Vagina (tissue), 2 donors: ENCODE measurements at regions not wholly inside any gene's neighbourhood (a gene's known extent, or its start where the extent isn't known, plus 50 kb on each side); places are given as distances from the start of the nearest gene placed in this dataset.

Experiments
- DNase-seq, 2 donors: peaks; one replicate each; pipeline ENCODE4 v3.0.0-alpha.2; 2017; ENCODE audit errors: extremely low spot score in 2 of 2
- H3K27ac ChIP-seq: fragments of 200-600 bp; sonication (generic); one replicate; pipeline ENCODE4 v1.5.1; 2019
- H3K27me3 ChIP-seq: fragments of 200-600 bp; sonication (generic); one replicate; pipeline ENCODE4 v1.5.1; 2019
- H3K36me3 ChIP-seq, 2 donors: fragments of 200-600 bp; sonication (generic); one replicate each; pipeline ENCODE4 v1.5.1; 2017 to 2019
- H3K4me1 ChIP-seq: fragments of 200-600 bp; sonication (generic); one replicate; pipeline ENCODE4 v1.5.1; 2019
- H3K4me3 ChIP-seq, 2 donors: fragments of 200-600 bp; sonication (generic); 1 replicate in 1 of 2; 2 replicates in 1 of 2; pipeline ENCODE4 v1.5.1; 2016 to 2019
- H3K9me3 ChIP-seq: fragments of 200-600 bp; sonication (generic); one replicate; pipeline ENCODE4 v1.5.1; 2019
- CTCF ChIP-seq, 3 experiments: fragments of 450-650 bp in 2 of 3; fragments of 200-600 bp in 1 of 3; sonication (generic) in 1 of 3; IDR thresholded peaks; one replicate each; pipeline ENCODE4 v1.5.1; 2017 to 2019; ENCODE audit warnings: antibody characterized with exemption in 3 of 3, mild to moderate bottlenecking in 2 of 3, moderate library complexity in 2 of 3
- POLR2A ChIP-seq, 2 donors: fragments of 450-650 bp; IDR thresholded peaks; one replicate each; pipeline ENCODE4 v1.6.1; 2017; ENCODE audit warnings: antibody characterized with exemption in 2 of 2, mild to moderate bottlenecking in 2 of 2, moderate library complexity in 2 of 2
- POLR2AphosphoS5 ChIP-seq, 2 donors: sonication (generic); formaldehyde crosslinking; IDR thresholded peaks; one replicate each; pipeline ENCODE4 v1.9.0; 2017; ENCODE audit warnings: antibody characterized with exemption in 2 of 2, mild to moderate bottlenecking in 2 of 2, low read depth in 1 of 2; ENCODE audit not compliant: insufficient read depth in 1 of 2
- intact Hi-C: fragments of 100-400 bp; cut with DNase I; formaldehyde crosslinking; loops from one replicate; pipeline ENCODE4 v1.15.1; 2023

GRCh38 chr4:24145591-24145990 lies 255.7 kb upstream of the PPARGC1A start:
- TF ChIP-seq POLR2AphosphoS5 (IDR thresholded peaks at IDR 0.05; ENCODE audit: insufficient read depth in 1 of 2, low read depth in 1 of 2) = no peak
- TF ChIP-seq POLR2A (IDR thresholded peaks at IDR 0.05) = no peak
- TF ChIP-seq CTCF (IDR thresholded peaks at IDR 0.05) = no peak
- no peaks in the 10 kb centered on the region for H3K27me3 ChIP-seq
- no peaks in the 10 kb centered on the region for H3K36me3 ChIP-seq
- DNase-seq = no peak
- no peaks in the 10 kb centered on the region for H3K9me3 ChIP-seq
- no peak overlapping the region for H3K4me3 ChIP-seq
- intact Hi-C loops = loop anchor here (5.0 kb wide), 1 partner anchor 547 kb away; no protein-coding TSS in a partner anchor
- H3K4me1 ChIP-seq = no peaks in the 10 kb centered on the region
- H3K27ac ChIP-seq = no peak overlapping the region

GRCh38 chr4:24144381-24144780 lies 254.5 kb upstream of the PPARGC1A start:
- DNase-seq = no peak
- intact Hi-C loops = no loop called here
- Histone ChIP-seq H3K27ac (no peak overlapping the region), H3K9me3 (no peaks in the 10 kb centered on the region), H3K36me3 (no peaks in the 10 kb centered on the region), H3K27me3 (no peaks in the 10 kb centered on the region), H3K4me3 (no peak overlapping the region), H3K4me1 (no peaks in the 10 kb centered on the region)
- TF ChIP-seq CTCF (IDR thresholded peaks at IDR 0.05) = no peak

GRCh38 chr4:24143741-24144140 lies 253.9 kb upstream of the PPARGC1A start:
- Histone ChIP-seq H3K36me3 (no peaks in the 10 kb centered on the region), H3K4me3 (no peak overlapping the region), H3K27me3 (no peaks in the 10 kb centered on the region), H3K4me1 (no peaks in the 10 kb centered on the region), H3K9me3 (no peaks in the 10 kb centered on the region), H3K27ac (no peak overlapping the region)
- TF ChIP-seq POLR2AphosphoS5 (IDR thresholded peaks at IDR 0.05; ENCODE audit: insufficient read depth in 1 of 2, low read depth in 1 of 2) (no peak), CTCF (IDR thresholded peaks at IDR 0.05) (no peak), POLR2A (IDR thresholded peaks at IDR 0.05) (no peak)
- no peak for DNase-seq
- intact Hi-C loops = no loop called here

GRCh38 chr4:24141836-24142235 lies 252.0 kb upstream of the PPARGC1A start:
- H3K4me3 ChIP-seq = no peak overlapping the region
- intact Hi-C loops = no loop called here
- TF ChIP-seq POLR2A (IDR thresholded peaks at IDR 0.05) = no peak
- TF ChIP-seq CTCF (IDR thresholded peaks at IDR 0.05) = no peak
- no peak for TF ChIP-seq POLR2AphosphoS5 (IDR thresholded peaks at IDR 0.05; ENCODE audit: insufficient read depth in 1 of 2, low read depth in 1 of 2)
- no peaks in the 10 kb centered on the region for H3K9me3 ChIP-seq
- H3K4me1 ChIP-seq = no peaks in the 10 kb centered on the region
- H3K27me3 ChIP-seq = no peaks in the 10 kb centered on the region
- no peak for DNase-seq
- H3K27ac ChIP-seq = no peak overlapping the region
- no peaks in the 10 kb centered on the region for H3K36me3 ChIP-seq

- Histone ChIP-seq H3K36me3 (no peaks in the 10 kb centered on the region), H3K27ac (no peak overlapping the region), H3K27me3 (no peaks in the 10 kb centered on the region), H3K4me3 (no peak overlapping the region), H3K4me1 (no peaks in the 10 kb centered on the region), H3K9me3 (no peaks in the 10 kb centered on the region)
- DNase-seq = no peak
- intact Hi-C loops = no loop called here
- TF ChIP-seq CTCF (IDR thresholded peaks at IDR 0.05) (no peak), POLR2AphosphoS5 (IDR thresholded peaks at IDR 0.05; ENCODE audit: insufficient read depth in 1 of 2, low read depth in 1 of 2) (no peak), POLR2A (IDR thresholded peaks at IDR 0.05) (no peak)
Observed at GRCh38 chr4:24140892-24141291, 251.0 kb upstream of the PPARGC1A start.
